ENCODE measurements at regions not wholly inside any gene's neighbourhood (a gene's known extent, or its start where the extent isn't known, plus 50 kb on each side); places are given as distances from the start of the nearest gene placed in this dataset.

DNA sequence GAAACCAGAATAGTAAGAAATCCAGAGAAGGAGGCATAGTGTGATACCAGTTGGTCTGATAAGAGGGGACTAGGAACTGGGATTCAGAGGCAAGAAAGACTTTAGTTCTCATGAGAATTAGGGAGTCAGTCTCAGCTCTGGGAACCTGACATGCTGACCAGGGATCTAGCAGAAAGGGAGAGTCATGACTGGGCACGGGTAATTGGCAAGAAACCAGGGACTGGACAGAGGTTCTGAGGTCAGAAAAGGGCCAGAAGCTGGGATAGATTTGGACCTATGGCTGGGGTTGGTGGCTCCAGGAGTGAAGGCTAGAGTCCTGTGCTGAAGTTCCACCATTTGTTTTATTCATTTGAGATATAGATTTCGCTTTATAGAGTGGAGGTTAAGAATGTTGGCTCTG, 110.2 kb upstream of the C1GALT1C1 start:
- TF ChIP-seq, protein P1, sequence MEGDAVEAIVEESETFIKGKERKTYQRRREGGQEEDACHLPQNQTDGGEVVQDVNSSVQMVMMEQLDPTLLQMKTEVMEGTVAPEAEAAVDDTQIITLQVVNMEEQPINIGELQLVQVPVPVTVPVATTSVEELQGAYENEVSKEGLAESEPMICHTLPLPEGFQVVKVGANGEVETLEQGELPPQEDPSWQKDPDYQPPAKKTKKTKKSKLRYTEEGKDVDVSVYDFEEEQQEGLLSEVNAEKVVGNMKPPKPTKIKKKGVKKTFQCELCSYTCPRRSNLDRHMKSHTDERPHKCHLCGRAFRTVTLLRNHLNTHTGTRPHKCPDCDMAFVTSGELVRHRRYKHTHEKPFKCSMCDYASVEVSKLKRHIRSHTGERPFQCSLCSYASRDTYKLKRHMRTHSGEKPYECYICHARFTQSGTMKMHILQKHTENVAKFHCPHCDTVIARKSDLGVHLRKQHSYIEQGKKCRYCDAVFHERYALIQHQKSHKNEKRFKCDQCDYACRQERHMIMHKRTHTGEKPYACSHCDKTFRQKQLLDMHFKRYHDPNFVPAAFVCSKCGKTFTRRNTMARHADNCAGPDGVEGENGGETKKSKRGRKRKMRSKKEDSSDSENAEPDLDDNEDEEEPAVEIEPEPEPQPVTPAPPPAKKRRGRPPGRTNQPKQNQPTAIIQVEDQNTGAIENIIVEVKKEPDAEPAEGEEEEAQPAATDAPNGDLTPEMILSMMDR (IDR thresholded peaks at IDR 0.05) = no peak
- no peak for TF ChIP-seq POLR2A (IDR thresholded peaks at IDR 0.05)
